ENCODE measurements at regions not wholly inside any gene's neighbourhood (a gene's known extent, or its start where the extent isn't known, plus 50 kb on each side); places are given as distances from the start of the nearest gene placed in this dataset.

- Histone ChIP-seq H3K9ac (ENCODE audit: low read length) (no peak overlapping the region), H3K4me2 (ENCODE audit: low read length) (no peak overlapping the region), H3K27me3 (ENCODE audit: insufficient read depth, low read length) (no peaks in the 10 kb centered on the region), H3K9me3 (ENCODE audit: insufficient read depth, low read depth, low read length) (no peaks in the 10 kb centered on the region), H3K4me1 (ENCODE audit: insufficient read depth, low read length) (no peaks in the 10 kb centered on the region), H3K4me3 (ENCODE audit: insufficient read depth, low read depth, low read length) (no peak overlapping the region), H4K20me1 (ENCODE audit: insufficient read depth, low read length) (no peaks in the 10 kb centered on the region), H3K79me2 (ENCODE audit: insufficient read depth, low read length) (no peaks in the 10 kb centered on the region), H3K27ac (ENCODE audit: low read depth, low read length) (no peak overlapping the region), H3K36me3 (ENCODE audit: insufficient read depth, low read length) (no peaks in the 10 kb centered on the region), H2AFZ (ENCODE audit: low read depth, low read length) (no peak overlapping the region)
- Mint-ChIP-seq H3K27me3 (ENCODE audit: low read depth, unreplicated experiment) (peaks cover 15% of the 10 kb centered on the region), H3K27ac (ENCODE audit: unreplicated experiment) (no peak overlapping the region), H3K9me3 (ENCODE audit: unreplicated experiment) (no peaks in the 10 kb centered on the region), H3K36me3 (ENCODE audit: low read depth, unreplicated experiment) (no peaks in the 10 kb centered on the region), H3K4me3 (ENCODE audit: unreplicated experiment) (no peak overlapping the region), H3K4me1 (ENCODE audit: low read depth, unreplicated experiment) (no peaks in the 10 kb centered on the region)
- TF ChIP-seq EZH2 (IDR thresholded peaks at IDR 0.05; ENCODE audit: insufficient read depth, low read length), result no peak
- no peak for TF ChIP-seq CTCF (IDR thresholded peaks at IDR 0.05; ENCODE audit: insufficient read depth, low read depth, low read length)
- DNase-seq (ENCODE audit: low read depth) (no peak), FAIRE-seq (no peak)
Observed at GRCh38 chr1:58005212-58005611, 541.3 kb downstream of the OMA1 start.

GRCh38 chr1:58003988-58004387 is 542.5 kb downstream of the OMA1 start:
- H3K27ac ChIP-seq (ENCODE audit: low read depth, low read length), result no peak overlapping the region
- H4K20me1 ChIP-seq (ENCODE audit: insufficient read depth, low read length), result no peaks in the 10 kb centered on the region
- FAIRE-seq (no peak), DNase-seq (ENCODE audit: low read depth) (no peak)
- no peaks in the 10 kb centered on the region for H3K9me3 ChIP-seq (ENCODE audit: insufficient read depth, low read depth, low read length)
- H3K36me3 Mint-ChIP-seq (ENCODE audit: low read depth, unreplicated experiment), result no peaks in the 10 kb centered on the region
- no peaks in the 10 kb centered on the region for H3K36me3 ChIP-seq (ENCODE audit: insufficient read depth, low read length)
- H3K4me3 ChIP-seq (ENCODE audit: insufficient read depth, low read depth, low read length), result no peak overlapping the region
- no peak overlapping the region for H3K27ac Mint-ChIP-seq (ENCODE audit: unreplicated experiment)
- H3K4me1 ChIP-seq (ENCODE audit: insufficient read depth, low read length), result no peaks in the 10 kb centered on the region
- peaks cover 17% of the 10 kb centered on the region for H3K27me3 Mint-ChIP-seq (ENCODE audit: low read depth, unreplicated experiment)
- no peak overlapping the region for H3K4me3 Mint-ChIP-seq (ENCODE audit: unreplicated experiment)
- no peak overlapping the region for H3K4me2 ChIP-seq (ENCODE audit: low read length)
- no peak for TF ChIP-seq CTCF (IDR thresholded peaks at IDR 0.05; ENCODE audit: insufficient read depth, low read depth, low read length)
- TF ChIP-seq EZH2 (IDR thresholded peaks at IDR 0.05; ENCODE audit: insufficient read depth, low read length), result no peak
- H3K79me2 ChIP-seq (ENCODE audit: insufficient read depth, low read length), result no peaks in the 10 kb centered on the region
- H3K9ac ChIP-seq (ENCODE audit: low read length), result no peak overlapping the region
- H3K4me1 Mint-ChIP-seq (ENCODE audit: low read depth, unreplicated experiment), result no peaks in the 10 kb centered on the region
- H3K9me3 Mint-ChIP-seq (ENCODE audit: unreplicated experiment), result no peaks in the 10 kb centered on the region
- no peaks in the 10 kb centered on the region for H3K27me3 ChIP-seq (ENCODE audit: insufficient read depth, low read length)
- no peak overlapping the region for H2AFZ ChIP-seq (ENCODE audit: low read depth, low read length)

GRCh38 chr1:58003059-58003458 is 543.5 kb downstream of the OMA1 start:
- Histone ChIP-seq H2AFZ (ENCODE audit: low read depth, low read length) (no peak overlapping the region), H4K20me1 (ENCODE audit: insufficient read depth, low read length) (no peaks in the 10 kb centered on the region), H3K4me1 (ENCODE audit: insufficient read depth, low read length) (no peaks in the 10 kb centered on the region), H3K4me2 (ENCODE audit: low read length) (no peak overlapping the region), H3K27ac (ENCODE audit: low read depth, low read length) (no peak overlapping the region), H3K27me3 (ENCODE audit: insufficient read depth, low read length) (no peaks in the 10 kb centered on the region), H3K9ac (ENCODE audit: low read length) (no peak overlapping the region), H3K9me3 (ENCODE audit: insufficient read depth, low read depth, low read length) (no peaks in the 10 kb centered on the region), H3K79me2 (ENCODE audit: insufficient read depth, low read length) (no peaks in the 10 kb centered on the region), H3K36me3 (ENCODE audit: insufficient read depth, low read length) (no peaks in the 10 kb centered on the region), H3K4me3 (ENCODE audit: insufficient read depth, low read depth, low read length) (no peak overlapping the region)
- TF ChIP-seq EZH2 (IDR thresholded peaks at IDR 0.05; ENCODE audit: insufficient read depth, low read length) (no peak), CTCF (IDR thresholded peaks at IDR 0.05; ENCODE audit: insufficient read depth, low read depth, low read length) (no peak)
- Mint-ChIP-seq H3K27me3 (ENCODE audit: low read depth, unreplicated experiment) (peaks cover 18% of the 10 kb centered on the region), H3K27ac (ENCODE audit: unreplicated experiment) (no peak overlapping the region), H3K4me1 (ENCODE audit: low read depth, unreplicated experiment) (no peaks in the 10 kb centered on the region), H3K9me3 (ENCODE audit: unreplicated experiment) (no peaks in the 10 kb centered on the region), H3K36me3 (ENCODE audit: low read depth, unreplicated experiment) (no peaks in the 10 kb centered on the region), H3K4me3 (ENCODE audit: unreplicated experiment) (no peak overlapping the region)
- FAIRE-seq (no peak), DNase-seq (ENCODE audit: low read depth) (no peak)

Measured in astrocyte (in vitro differentiated cells and primary cell).